SK-N-SH treated with all-trans-retinoic acid at 6 μM for 48 hours (cell line): ENCODE measurements at regions not wholly inside any gene's neighbourhood (a gene's known extent, or its start where the extent isn't known, plus 50 kb on each side); places are given as distances from the start of the nearest gene placed in this dataset.

Source experiments
- ARNTL ChIP-seq: fragments of 450-650 bp; formaldehyde crosslinking; IDR thresholded peaks from 2 replicates; pipeline ENCODE4 v1.5.0; 2020; ENCODE audit warnings: low read depth, mild to moderate bottlenecking, moderate library complexity, borderline replicate concordance
- BACH2 ChIP-seq: fragments of 250-450 bp; sonication (Bioruptor Pico); IDR thresholded peaks from 2 replicates; pipeline ENCODE4 v1.9.0; 2021; ENCODE audit warnings: mild to moderate bottlenecking, borderline replicate concordance
- ESRRG ChIP-seq: fragments of 250-450 bp; sonication (Bioruptor Pico); IDR thresholded peaks from 2 replicates; pipeline ENCODE4 v1.6.1; 2021; ENCODE audit warnings: mild to moderate bottlenecking
- GLIS3 ChIP-seq: fragments of 250-450 bp; sonication (Bioruptor Pico); IDR thresholded peaks from 2 replicates; pipeline ENCODE4 v1.5.0; 2020; ENCODE audit warnings: mild to moderate bottlenecking, moderate library complexity
- OSR1 ChIP-seq: fragments of 250-450 bp; sonication (Bioruptor Pico); IDR thresholded peaks from 2 replicates; pipeline ENCODE4 v1.8.0; 2022; ENCODE audit warnings: moderate library complexity, mild to moderate bottlenecking, inconsistent platforms
- PPARA ChIP-seq: fragments of 250-450 bp; sonication (Bioruptor Pico); IDR thresholded peaks from 2 replicates; pipeline ENCODE4 v1.5.0; 2020; ENCODE audit warnings: mild to moderate bottlenecking, borderline replicate concordance
- RARB ChIP-seq: fragments of 250-450 bp; sonication (Bioruptor Pico); IDR thresholded peaks from 2 replicates; pipeline ENCODE4 v1.8.0; 2021; ENCODE audit warnings: mild to moderate bottlenecking, moderate library complexity
- SNAI2 ChIP-seq: fragments of 250-450 bp; sonication (Bioruptor Pico); IDR thresholded peaks from 2 replicates; pipeline ENCODE4 v1.5.0; 2020; ENCODE audit warnings: mild to moderate bottlenecking, moderate library complexity
- TCF4 ChIP-seq: fragments of 250-450 bp; sonication (Bioruptor Pico); IDR thresholded peaks from 2 replicates; pipeline ENCODE4 v1.8.0; 2021; ENCODE audit warnings: mild to moderate bottlenecking, moderate library complexity, borderline replicate concordance
- TOX ChIP-seq: fragments of 250-450 bp; sonication (Bioruptor Pico); IDR thresholded peaks from 2 replicates; pipeline ENCODE4 v1.8.0; 2021; ENCODE audit warnings: mild to moderate bottlenecking, moderate library complexity, borderline replicate concordance
- TF ChIP-seq, protein P1 (sequence below): fragments of 250-450 bp; sonication (Bioruptor Pico); IDR thresholded peaks from 2 replicates; pipeline ENCODE4 v1.8.0; 2020; ENCODE audit warnings: mild to moderate bottlenecking, moderate library complexity, borderline replicate concordance
- TF ChIP-seq, protein P2 (sequence below): fragments of 250-450 bp; sonication (Bioruptor Pico); IDR thresholded peaks from 2 replicates; pipeline ENCODE4 v1.5.0; 2020; ENCODE audit warnings: mild to moderate bottlenecking, moderate library complexity
- TF ChIP-seq, protein P3 (sequence below): fragments of 250-450 bp; sonication (Bioruptor Pico); IDR thresholded peaks from 2 replicates; pipeline ENCODE4 v1.5.1; 2020; ENCODE audit warnings: low read depth, mild to moderate bottlenecking, moderate library complexity

DNA sequence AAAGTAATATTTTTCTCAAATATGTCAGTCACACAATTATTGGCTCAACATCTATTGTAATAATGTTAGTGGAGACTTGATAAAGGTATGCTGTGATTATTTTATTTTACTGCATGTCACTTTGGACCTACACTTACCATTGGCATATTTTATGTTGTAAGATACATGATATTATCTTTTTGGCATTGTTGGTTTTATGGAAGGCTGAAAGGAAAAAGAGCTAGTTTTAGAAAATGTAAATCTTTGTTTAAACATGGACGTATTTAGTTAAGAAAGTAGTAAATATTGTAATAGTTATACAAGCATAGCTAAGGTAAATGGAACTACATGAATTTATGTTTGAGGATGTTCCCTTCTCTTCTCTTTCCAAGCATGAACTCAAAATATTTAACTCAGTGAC is 1399.3 kb downstream of the STIM2 start:
- no peak for TF ChIP-seq GLIS3
- no peak for TF ChIP-seq ARNTL (CRISPR knock-in tag)
- TF ChIP-seq, protein P1, sequence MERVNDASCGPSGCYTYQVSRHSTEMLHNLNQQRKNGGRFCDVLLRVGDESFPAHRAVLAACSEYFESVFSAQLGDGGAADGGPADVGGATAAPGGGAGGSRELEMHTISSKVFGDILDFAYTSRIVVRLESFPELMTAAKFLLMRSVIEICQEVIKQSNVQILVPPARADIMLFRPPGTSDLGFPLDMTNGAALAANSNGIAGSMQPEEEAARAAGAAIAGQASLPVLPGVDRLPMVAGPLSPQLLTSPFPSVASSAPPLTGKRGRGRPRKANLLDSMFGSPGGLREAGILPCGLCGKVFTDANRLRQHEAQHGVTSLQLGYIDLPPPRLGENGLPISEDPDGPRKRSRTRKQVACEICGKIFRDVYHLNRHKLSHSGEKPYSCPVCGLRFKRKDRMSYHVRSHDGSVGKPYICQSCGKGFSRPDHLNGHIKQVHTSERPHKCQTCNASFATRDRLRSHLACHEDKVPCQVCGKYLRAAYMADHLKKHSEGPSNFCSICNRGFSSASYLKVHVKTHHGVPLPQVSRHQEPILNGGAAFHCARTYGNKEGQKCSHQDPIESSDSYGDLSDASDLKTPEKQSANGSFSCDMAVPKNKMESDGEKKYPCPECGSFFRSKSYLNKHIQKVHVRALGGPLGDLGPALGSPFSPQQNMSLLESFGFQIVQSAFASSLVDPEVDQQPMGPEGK, result no peak
- TF ChIP-seq TCF4, result no peak
- TF ChIP-seq SNAI2, result no peak
- no peak for TF ChIP-seq RARB (CRISPR knock-in tag)
- TF ChIP-seq TOX (CRISPR knock-in tag), result no peak
- no peak for TF ChIP-seq OSR1 (CRISPR knock-in tag)
- no peak for TF ChIP-seq BACH2
- TF ChIP-seq ESRRG (CRISPR knock-in tag), result no peak
- TF ChIP-seq PPARA (CRISPR knock-in tag), result no peak
- TF ChIP-seq, protein P2, sequence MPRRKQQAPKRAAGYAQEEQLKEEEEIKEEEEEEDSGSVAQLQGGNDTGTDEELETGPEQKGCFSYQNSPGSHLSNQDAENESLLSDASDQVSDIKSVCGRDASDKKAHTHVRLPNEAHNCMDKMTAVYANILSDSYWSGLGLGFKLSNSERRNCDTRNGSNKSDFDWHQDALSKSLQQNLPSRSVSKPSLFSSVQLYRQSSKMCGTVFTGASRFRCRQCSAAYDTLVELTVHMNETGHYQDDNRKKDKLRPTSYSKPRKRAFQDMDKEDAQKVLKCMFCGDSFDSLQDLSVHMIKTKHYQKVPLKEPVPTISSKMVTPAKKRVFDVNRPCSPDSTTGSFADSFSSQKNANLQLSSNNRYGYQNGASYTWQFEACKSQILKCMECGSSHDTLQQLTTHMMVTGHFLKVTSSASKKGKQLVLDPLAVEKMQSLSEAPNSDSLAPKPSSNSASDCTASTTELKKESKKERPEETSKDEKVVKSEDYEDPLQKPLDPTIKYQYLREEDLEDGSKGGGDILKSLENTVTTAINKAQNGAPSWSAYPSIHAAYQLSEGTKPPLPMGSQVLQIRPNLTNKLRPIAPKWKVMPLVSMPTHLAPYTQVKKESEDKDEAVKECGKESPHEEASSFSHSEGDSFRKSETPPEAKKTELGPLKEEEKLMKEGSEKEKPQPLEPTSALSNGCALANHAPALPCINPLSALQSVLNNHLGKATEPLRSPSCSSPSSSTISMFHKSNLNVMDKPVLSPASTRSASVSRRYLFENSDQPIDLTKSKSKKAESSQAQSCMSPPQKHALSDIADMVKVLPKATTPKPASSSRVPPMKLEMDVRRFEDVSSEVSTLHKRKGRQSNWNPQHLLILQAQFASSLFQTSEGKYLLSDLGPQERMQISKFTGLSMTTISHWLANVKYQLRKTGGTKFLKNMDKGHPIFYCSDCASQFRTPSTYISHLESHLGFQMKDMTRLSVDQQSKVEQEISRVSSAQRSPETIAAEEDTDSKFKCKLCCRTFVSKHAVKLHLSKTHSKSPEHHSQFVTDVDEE (CRISPR knock-in tag), result no peak
- TF ChIP-seq, protein P3, sequence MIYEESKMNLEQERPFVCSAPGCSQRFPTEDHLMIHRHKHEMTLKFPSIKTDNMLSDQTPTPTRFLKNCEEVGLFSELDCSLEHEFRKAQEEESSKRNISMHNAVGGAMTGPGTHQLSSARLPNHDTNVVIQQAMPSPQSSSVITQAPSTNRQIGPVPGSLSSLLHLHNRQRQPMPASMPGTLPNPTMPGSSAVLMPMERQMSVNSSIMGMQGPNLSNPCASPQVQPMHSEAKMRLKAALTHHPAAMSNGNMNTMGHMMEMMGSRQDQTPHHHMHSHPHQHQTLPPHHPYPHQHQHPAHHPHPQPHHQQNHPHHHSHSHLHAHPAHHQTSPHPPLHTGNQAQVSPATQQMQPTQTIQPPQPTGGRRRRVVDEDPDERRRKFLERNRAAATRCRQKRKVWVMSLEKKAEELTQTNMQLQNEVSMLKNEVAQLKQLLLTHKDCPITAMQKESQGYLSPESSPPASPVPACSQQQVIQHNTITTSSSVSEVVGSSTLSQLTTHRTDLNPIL (CRISPR knock-in tag), result no peak
